Activated CD8-positive, alpha-beta T cell treated with anti-CD3 and anti-CD28 coated beads, Interleukin-2, amount 10 ng/mL, durations not matched to agents 7 days and 5 days (primary cell): ENCODE measurements at regions not wholly inside any gene's neighbourhood (a gene's known extent, or its start where the extent isn't known, plus 50 kb on each side); places are given as distances from the start of the nearest gene placed in this dataset.

Experiments
- ATAC-seq: fragments of 150-1000 bp; cut with Tn5 transposase; one replicate; pipeline ENCODE4 v1.10.0; 2021; ENCODE audit warnings: moderate library complexity
- CTCF ChIA-PET: fragments of 350-600 bp; sonication (Branson Sonifier 250); formaldehyde crosslinking; loops from one replicate; lab custom pipeline; 2021; ENCODE audit warnings: antibody characterized with exemption; lab: Charles Lee
- POLR2A ChIA-PET: fragments of 350-600 bp; sonication (Branson Sonifier 250); formaldehyde crosslinking; loops from one replicate; lab custom pipeline; 2021; ENCODE audit warnings: antibody characterized with exemption; lab: Charles Lee
- DNase-seq: peaks from one replicate; pipeline ENCODE4 v3.0.0-alpha.2; 2020
- H3K27ac Mint-ChIP-seq: one replicate; pipeline ENCODE4 v1.8.0; 2021; ENCODE audit warnings: mild to moderate bottlenecking, mixed read lengths
- H3K27me3 Mint-ChIP-seq: one replicate; pipeline ENCODE4 v1.8.0; 2021; ENCODE audit warnings: low read depth, mixed read lengths
- H3K36me3 Mint-ChIP-seq: one replicate; pipeline ENCODE4 v1.8.0; 2021; ENCODE audit warnings: low read depth, mixed read lengths
- H3K4me1 Mint-ChIP-seq: one replicate; pipeline ENCODE4 v1.8.0; 2021; ENCODE audit warnings: low read depth, mixed read lengths
- H3K4me3 Mint-ChIP-seq: one replicate; pipeline ENCODE4 v1.8.0; 2021; ENCODE audit warnings: mild to moderate bottlenecking, mixed read lengths
- H3K9me3 Mint-ChIP-seq: one replicate; pipeline ENCODE4 v1.8.0; 2022; ENCODE audit warnings: mixed read lengths; ENCODE audit not compliant: insufficient read depth

DNA sequence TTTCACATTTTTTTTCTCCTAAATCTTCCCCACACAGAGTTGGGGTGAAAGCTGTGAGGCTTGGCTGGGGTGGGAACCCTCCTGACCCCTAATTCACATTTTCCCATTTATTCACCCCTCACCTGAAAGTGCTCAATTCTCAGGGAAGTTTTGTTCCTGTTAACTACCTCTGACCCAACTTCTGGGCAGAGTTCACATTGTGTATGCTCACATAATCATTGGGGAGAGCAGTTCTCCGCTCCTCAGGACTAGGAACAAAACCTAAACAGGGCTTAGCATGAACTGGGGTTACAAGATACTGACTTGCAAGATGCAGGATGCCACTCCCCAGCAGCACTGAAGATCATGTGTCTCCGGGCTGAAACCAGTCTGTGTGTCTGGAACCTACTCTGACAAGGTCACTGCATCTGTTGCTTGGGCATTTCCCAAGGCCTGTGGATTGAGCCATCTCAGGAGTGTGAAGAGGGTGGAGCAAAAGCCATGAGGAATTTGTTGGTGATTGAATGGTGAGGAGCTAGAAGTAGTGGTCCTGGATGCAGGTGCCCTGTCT lies 258.1 kb upstream of the IGFBP3 start:
- DNase-seq, result no peak
- ChIA-PET CTCF (no interaction called here), POLR2A (no interaction called here)
- Mint-ChIP-seq H3K9me3 (no peaks in the 10 kb centered on the region), H3K27me3 (no peaks in the 10 kb centered on the region), H3K4me3 (no peak overlapping the region), H3K27ac (no peak overlapping the region), H3K36me3 (no peaks in the 10 kb centered on the region), H3K4me1 (no peaks in the 10 kb centered on the region)
- ATAC-seq, result no peak

DNA sequence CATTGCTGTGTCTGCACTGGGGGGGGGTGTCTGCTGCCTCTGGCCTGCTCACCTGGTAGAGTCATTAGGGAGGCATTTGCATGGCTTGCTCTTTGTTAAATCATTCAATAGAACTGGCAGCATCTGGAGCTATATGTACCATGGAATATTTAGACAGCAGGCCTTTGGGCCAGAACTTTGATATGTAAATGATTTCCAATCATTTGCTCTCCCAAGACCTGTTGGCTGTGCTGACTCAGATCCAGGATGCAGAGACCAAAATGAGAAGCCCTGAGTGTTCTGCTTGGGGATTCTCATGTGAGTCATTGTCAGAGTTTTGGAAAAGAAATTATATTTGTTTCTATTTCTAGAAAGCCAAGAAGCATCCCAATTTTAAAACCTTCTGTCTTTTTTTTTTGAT lies 257.6 kb upstream of the IGFBP3 start:
- no peak overlapping the region for H3K27ac Mint-ChIP-seq
- H3K27me3 Mint-ChIP-seq, result no peaks in the 10 kb centered on the region
- DNase-seq (no peak), ATAC-seq (no peak)
- H3K9me3 Mint-ChIP-seq, result no peaks in the 10 kb centered on the region
- H3K4me3 Mint-ChIP-seq, result no peak overlapping the region
- no peaks in the 10 kb centered on the region for H3K4me1 Mint-ChIP-seq
- ChIA-PET POLR2A (no interaction called here), CTCF (no interaction called here)
- H3K36me3 Mint-ChIP-seq, result no peaks in the 10 kb centered on the region

DNA sequence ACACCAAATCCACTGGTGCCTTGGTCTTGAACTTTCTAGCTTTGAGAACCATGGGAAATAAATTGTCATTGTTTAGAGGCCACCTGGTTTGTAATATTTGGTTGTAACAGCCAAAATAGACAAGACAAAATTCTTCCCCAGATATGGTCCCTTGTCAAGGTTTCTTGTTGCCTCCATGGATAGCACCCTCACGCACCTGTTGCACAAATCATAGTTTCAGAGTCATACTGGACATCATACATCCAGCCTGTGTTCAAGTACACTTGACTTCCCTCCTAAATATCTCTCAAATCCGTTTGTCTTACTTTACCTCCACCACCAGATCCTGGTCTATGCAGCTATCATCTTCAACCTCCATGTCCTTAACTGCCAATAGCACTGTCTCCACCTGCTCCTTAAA lies 256.7 kb upstream of the IGFBP3 start:
- Mint-ChIP-seq H3K27me3 (no peaks in the 10 kb centered on the region), H3K36me3 (no peaks in the 10 kb centered on the region), H3K4me3 (no peak overlapping the region), H3K27ac (no peak overlapping the region), H3K4me1 (no peaks in the 10 kb centered on the region), H3K9me3 (no peaks in the 10 kb centered on the region)
- POLR2A ChIA-PET, result no interaction called here
- DNase-seq (no peak), ATAC-seq (no peak)
- CTCF ChIA-PET, result no interaction called here

DNA sequence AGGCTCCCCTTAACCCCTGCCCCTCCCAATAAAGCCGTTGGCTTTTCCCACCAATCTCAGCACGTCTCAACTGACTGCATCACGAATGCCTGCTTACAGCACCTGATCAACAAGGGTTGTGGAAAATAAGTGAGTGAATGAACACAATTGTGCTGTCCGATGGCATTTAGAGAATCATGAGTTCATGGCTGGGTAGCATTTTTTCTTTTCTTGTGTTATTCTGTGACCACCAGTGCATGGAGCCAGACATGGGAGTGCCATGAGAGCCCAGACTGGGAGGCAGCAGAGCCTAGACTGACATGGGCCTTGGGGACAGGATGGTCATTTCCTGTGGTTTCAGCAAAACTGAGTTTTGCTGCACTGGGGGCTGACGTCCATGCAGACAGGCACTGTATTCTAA lies 254.1 kb upstream of the IGFBP3 start:
- Mint-ChIP-seq H3K4me1 (no peaks in the 10 kb centered on the region), H3K9me3 (no peaks in the 10 kb centered on the region), H3K36me3 (no peaks in the 10 kb centered on the region), H3K27ac (no peak overlapping the region), H3K4me3 (no peak overlapping the region), H3K27me3 (no peaks in the 10 kb centered on the region)
- CTCF ChIA-PET, result no interaction called here
- no peak for ATAC-seq
- POLR2A ChIA-PET, result no interaction called here
- no peak for DNase-seq

DNA sequence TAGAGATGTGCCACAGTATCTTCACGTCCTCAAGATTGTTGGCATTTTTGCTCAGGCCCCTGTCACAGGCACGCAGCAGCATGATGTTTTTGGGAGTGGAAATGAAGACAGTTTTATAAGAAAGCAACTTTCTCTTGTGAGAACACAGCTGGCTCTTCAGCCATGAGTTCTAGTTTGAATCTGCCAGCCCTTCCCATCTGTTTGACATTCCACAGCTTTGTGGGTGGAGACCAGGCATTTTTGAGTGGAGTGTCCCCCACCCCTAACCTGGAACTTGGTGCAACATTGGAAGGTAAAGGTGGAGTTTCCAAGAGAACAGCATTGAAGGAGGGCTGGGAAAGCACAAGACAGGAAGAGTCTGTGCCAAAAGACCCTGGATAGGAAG lies 253.1 kb upstream of the IGFBP3 start:
- Mint-ChIP-seq H3K36me3 (no peaks in the 10 kb centered on the region), H3K4me3 (no peak overlapping the region), H3K9me3 (no peaks in the 10 kb centered on the region), H3K27me3 (no peaks in the 10 kb centered on the region), H3K27ac (no peak overlapping the region), H3K4me1 (no peaks in the 10 kb centered on the region)
- ATAC-seq (no peak), DNase-seq (no peak)
- CTCF ChIA-PET, result no interaction called here
- POLR2A ChIA-PET, result no interaction called here

DNA sequence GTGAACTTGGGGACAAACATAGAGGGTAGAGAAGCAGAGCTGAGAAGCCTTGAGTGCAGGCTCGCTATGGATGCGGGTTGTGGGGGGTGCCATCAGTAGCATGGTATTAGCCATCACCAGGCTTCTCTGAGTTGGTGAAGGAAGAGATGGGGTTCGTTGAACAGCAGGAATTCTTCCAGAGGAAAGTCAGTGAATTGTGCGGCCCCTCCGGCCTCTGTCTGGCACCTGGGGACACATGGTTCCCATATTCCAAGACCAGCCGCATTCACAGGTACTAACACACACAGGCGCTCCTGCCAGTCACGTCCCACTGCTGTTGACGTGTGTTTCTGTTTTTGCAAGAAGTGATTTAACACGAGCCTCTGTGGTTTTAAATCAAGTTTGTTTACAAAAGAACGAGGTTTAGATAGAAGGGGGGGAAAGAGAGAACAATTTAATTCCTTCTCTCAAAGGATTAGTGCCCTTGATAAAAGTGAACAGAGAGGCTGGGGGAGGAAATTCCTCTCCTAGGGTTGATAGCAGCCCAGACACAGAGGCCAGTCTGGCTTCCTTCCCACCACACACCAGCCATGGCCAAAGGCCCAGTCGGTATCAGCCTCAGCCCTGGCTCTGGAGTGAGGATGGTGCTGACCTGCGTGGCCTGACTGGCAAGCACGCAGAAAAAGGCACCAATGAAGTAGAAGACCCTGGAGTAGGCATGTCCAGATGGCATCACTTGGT lies 252.6 kb upstream of the IGFBP3 start:
- POLR2A ChIA-PET, result no interaction called here
- H3K36me3 Mint-ChIP-seq, result no peaks in the 10 kb centered on the region
- no peaks in the 10 kb centered on the region for H3K4me1 Mint-ChIP-seq
- ATAC-seq, result no peak
- H3K27me3 Mint-ChIP-seq, result no peaks in the 10 kb centered on the region
- CTCF ChIA-PET, result no interaction called here
- H3K4me3 Mint-ChIP-seq, result no peak overlapping the region
- H3K27ac Mint-ChIP-seq, result no peak overlapping the region
- no peaks in the 10 kb centered on the region for H3K9me3 Mint-ChIP-seq
- no peak for DNase-seq

DNA sequence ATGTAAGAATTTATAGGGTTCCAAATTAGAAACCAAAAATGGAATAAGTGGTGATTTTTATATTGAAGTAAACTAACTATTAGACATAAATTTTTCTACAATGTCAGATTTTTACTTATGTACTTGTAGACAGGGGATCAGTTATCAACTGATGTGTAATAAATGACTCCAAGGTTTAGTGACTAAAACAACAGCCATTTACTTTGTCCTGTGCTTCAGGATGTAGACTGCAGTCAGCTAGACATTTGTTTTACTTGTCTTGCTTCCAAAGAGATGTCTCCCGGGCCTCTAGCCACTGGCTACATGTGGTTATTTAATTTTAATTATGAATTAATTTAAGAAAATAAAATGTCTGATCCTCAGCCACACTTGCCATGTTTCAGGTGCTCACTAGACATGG lies 249.7 kb upstream of the IGFBP3 start:
- no peak for ATAC-seq
- POLR2A ChIA-PET, result no interaction called here
- DNase-seq, result no peak
- CTCF ChIA-PET, result no interaction called here
- no peaks in the 10 kb centered on the region for H3K27me3 Mint-ChIP-seq
- no peak overlapping the region for H3K4me3 Mint-ChIP-seq
- no peaks in the 10 kb centered on the region for H3K9me3 Mint-ChIP-seq
- H3K4me1 Mint-ChIP-seq, result no peaks in the 10 kb centered on the region
- no peaks in the 10 kb centered on the region for H3K36me3 Mint-ChIP-seq
- H3K27ac Mint-ChIP-seq, result no peak overlapping the region

DNA sequence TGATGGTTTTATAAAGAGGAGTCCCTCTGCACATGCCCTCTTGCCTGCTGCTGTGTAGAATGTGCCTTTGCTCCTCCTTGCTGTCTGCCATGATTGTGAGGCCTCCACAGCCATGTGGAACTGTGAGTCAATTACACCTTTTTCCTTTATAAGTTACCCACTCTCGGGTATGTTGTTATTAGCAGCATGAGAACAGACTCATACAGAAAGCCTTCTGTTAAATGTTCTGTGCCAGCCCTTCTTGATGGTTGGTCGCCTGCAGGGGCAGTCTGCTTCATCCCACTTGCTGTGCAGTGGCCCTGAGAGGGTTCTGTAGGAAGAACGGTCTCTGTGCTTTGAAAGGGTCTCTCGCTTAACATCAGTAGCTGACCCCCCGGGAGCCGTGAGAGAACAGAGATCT lies 248.9 kb upstream of the IGFBP3 start:
- CTCF ChIA-PET, result no interaction called here
- no peaks in the 10 kb centered on the region for H3K4me1 Mint-ChIP-seq

DNA sequence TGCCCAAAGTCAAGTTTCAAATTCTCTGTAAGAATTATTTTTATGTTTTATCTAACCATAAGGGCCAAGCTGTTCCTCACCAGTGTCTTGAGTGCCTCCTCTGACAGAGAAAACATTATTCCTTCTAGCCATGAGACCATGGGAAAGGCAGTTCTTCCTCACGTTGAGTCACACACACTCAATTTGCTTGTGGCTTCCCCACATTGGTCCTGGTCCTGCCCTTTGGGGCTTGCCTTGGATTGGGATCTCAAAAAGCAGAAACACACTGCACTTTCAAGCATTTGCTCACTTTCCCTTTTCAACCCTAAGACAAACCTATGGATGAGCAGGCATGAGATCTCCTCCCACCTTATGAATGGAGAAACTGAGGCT lies 248.3 kb upstream of the IGFBP3 start:
- no peak for DNase-seq
- Mint-ChIP-seq H3K27ac (no peak overlapping the region), H3K36me3 (no peaks in the 10 kb centered on the region), H3K4me1 (no peaks in the 10 kb centered on the region), H3K4me3 (no peak overlapping the region), H3K9me3 (no peaks in the 10 kb centered on the region), H3K27me3 (no peaks in the 10 kb centered on the region)
- no peak for ATAC-seq
- ChIA-PET CTCF (no interaction called here), POLR2A (no interaction called here)

More for the DNA sequence above, 248.9 kb upstream of the IGFBP3 start:
- no peaks in the 10 kb centered on the region for H3K9me3 Mint-ChIP-seq
- no peak overlapping the region for H3K4me3 Mint-ChIP-seq
- POLR2A ChIA-PET, result no interaction called here
- H3K36me3 Mint-ChIP-seq, result no peaks in the 10 kb centered on the region
- H3K27ac Mint-ChIP-seq, result no peak overlapping the region
- ATAC-seq (no peak), DNase-seq (no peak)
- no peaks in the 10 kb centered on the region for H3K27me3 Mint-ChIP-seq

DNA sequence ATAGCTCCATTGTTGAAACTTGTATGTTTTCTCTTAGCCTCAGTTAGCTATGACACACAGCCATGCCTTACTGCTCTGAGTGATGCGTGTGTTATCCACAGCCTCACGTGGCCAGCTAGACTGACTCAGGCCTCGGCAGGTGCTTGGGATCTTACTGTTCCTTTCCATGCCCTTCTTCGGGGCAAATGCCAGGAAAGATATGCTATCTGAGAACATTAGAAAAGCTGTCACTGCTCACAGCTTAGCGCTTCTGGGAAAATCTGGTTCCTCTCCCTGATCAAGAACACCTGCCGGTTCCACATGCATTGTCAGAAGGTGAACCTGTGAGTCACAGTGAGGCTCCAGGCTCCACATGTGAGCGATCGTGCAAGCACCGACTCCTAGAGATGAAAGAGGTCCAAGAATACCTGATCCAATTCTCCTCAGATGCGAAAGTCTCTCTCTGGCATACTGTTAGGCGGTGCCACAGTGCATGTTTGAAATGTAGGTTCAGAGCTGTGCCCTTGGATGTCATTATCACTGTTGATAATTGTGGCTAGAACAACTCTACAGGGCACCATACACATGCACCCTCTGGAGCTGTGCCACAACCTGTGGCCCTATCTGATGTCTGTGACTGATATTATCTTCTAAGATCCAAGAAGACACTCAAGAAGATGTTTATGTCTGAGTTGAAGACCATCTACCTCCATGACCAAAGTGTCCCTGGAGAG lies 247.8 kb upstream of the IGFBP3 start:
- H3K27ac Mint-ChIP-seq, result no peak overlapping the region
- no peak for DNase-seq
- no peaks in the 10 kb centered on the region for H3K27me3 Mint-ChIP-seq
- H3K4me3 Mint-ChIP-seq, result no peak overlapping the region
- H3K4me1 Mint-ChIP-seq, result no peaks in the 10 kb centered on the region
- no peak for ATAC-seq
- no peaks in the 10 kb centered on the region for H3K9me3 Mint-ChIP-seq
- ChIA-PET POLR2A (interaction anchor here (0.5 kb wide), 1 partner anchor 157 kb away, joined by 4 read pairs; no protein-coding TSS in a partner anchor), CTCF (no interaction called here)
- H3K36me3 Mint-ChIP-seq, result no peaks in the 10 kb centered on the region

DNA sequence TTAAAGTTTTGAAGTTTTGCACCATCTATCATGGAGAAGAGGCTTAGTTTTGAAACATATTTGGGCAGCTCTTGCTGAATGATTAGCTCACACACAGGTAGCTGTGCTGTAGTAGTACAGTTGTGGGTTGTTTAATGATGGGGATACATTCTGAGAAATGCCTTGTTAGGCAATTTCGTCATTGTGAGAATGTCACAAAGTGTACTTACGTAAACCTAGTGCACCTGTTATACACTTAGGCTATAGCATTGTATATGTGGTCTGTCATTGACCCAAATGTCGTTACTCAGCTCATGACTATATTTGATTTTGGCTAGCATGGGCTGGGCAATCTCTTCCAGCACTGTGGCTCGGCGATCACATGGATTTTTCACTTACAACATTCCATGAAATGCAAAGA lies 247.2 kb upstream of the IGFBP3 start:
- Mint-ChIP-seq H3K27me3 (no peaks in the 10 kb centered on the region), H3K4me1 (no peaks in the 10 kb centered on the region), H3K4me3 (no peak overlapping the region), H3K9me3 (no peaks in the 10 kb centered on the region), H3K27ac (no peak overlapping the region), H3K36me3 (no peaks in the 10 kb centered on the region)
- ChIA-PET POLR2A (interaction anchor here (0.5 kb wide), 1 partner anchor 158 kb away, joined by 4 read pairs; no protein-coding TSS in a partner anchor), CTCF (no interaction called here)
- ATAC-seq (no peak), DNase-seq (no peak)

DNA sequence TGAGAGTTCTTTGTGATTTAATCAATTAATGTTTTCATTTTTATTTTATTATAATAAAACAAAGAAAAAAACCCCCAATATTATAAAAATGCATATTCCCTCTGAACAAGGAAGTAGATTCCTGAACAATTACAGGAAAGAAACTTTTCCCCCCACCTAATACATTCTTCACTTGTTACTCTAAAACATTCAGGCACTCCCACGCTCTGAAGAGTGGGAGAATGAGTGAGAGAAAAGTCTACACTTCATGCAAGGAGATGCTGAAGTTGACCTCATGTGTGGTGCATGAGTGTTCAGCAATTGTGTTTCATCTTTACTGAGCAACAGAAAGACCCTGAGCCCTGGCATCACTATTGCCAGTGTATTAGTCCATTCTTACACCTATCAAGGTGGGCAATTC lies 244.2 kb upstream of the IGFBP3 start:
- ChIA-PET POLR2A (no interaction called here), CTCF (no interaction called here)
- Mint-ChIP-seq H3K4me1 (no peaks in the 10 kb centered on the region), H3K9me3 (no peaks in the 10 kb centered on the region), H3K27me3 (no peaks in the 10 kb centered on the region), H3K36me3 (no peaks in the 10 kb centered on the region), H3K27ac (no peak overlapping the region), H3K4me3 (no peak overlapping the region)
- no peak for DNase-seq
- ATAC-seq, result no peak
